EL (cell line): ENCODE measurements at regions not wholly inside any gene's neighbourhood (a gene's known extent, or its start where the extent isn't known, plus 50 kb on each side); places are given as distances from the start of the nearest gene placed in this dataset.
A peak's percentile ranks its signal among the peaks of the same experiment; 100 is the strongest.

Experiments used
- DNase-seq: peaks from one replicate; pipeline ENCODE4 v3.0.0-alpha.2; 2016

GRCh38 chr6:91580635-91581034 lies 993.8 kb upstream of the MAP3K7 start:
- no peak for DNase-seq

- no peak for DNase-seq
Observed at GRCh38 chr6:91575032-91575431, 988.2 kb upstream of the MAP3K7 start.

- no peak for DNase-seq
Observed at GRCh38 chr6:91573826-91574416, 987.0 kb upstream of the MAP3K7 start.

- DNase-seq: no peak
Observed at GRCh38 chr6:91572878-91573277, 986.0 kb upstream of the MAP3K7 start.

GRCh38 chr6:91569071-91569470 lies 982.2 kb upstream of the MAP3K7 start:
- DNase-seq: peak; percentile 4

GRCh38 chr6:91566467-91566866 lies 979.6 kb upstream of the MAP3K7 start:
- peak; percentile 7 for DNase-seq

- DNase-seq: no peak
Observed at GRCh38 chr6:91565207-91565606, 978.3 kb upstream of the MAP3K7 start.

- DNase-seq: peak; percentile 2
Observed at GRCh38 chr6:91562955-91563354, 976.1 kb upstream of the MAP3K7 start.

- DNase-seq: no peak
Observed at GRCh38 chr6:91560409-91560808, 973.5 kb upstream of the MAP3K7 start.

GRCh38 chr6:91540902-91541301 lies 954.0 kb upstream of the MAP3K7 start:
- no peak for DNase-seq

GRCh38 chr6:91539456-91539855 lies 952.6 kb upstream of the MAP3K7 start:
- DNase-seq: no peak

- DNase-seq: no peak
Observed at GRCh38 chr6:91538622-91539021, 951.8 kb upstream of the MAP3K7 start.

GRCh38 chr6:91534614-91535013 lies 947.7 kb upstream of the MAP3K7 start:
- no peak for DNase-seq

GRCh38 chr6:91523511-91523910 lies 936.6 kb upstream of the MAP3K7 start:
- DNase-seq: no peak

GRCh38 chr6:91521999-91522398 lies 935.1 kb upstream of the MAP3K7 start:
- no peak for DNase-seq

- no peak for DNase-seq
Observed at GRCh38 chr6:91509711-91510110, 922.8 kb upstream of the MAP3K7 start.

GRCh38 chr6:91509039-91509438 lies 922.2 kb upstream of the MAP3K7 start:
- no peak for DNase-seq

GRCh38 chr6:91506509-91506908 lies 919.6 kb upstream of the MAP3K7 start:
- no peak for DNase-seq

GRCh38 chr6:91505199-91505598 lies 918.3 kb upstream of the MAP3K7 start:
- no peak for DNase-seq

GRCh38 chr6:91501930-91502329 lies 915.1 kb upstream of the MAP3K7 start:
- DNase-seq: no peak

- no peak for DNase-seq
Observed at GRCh38 chr6:91500689-91501303, 913.9 kb upstream of the MAP3K7 start.

- DNase-seq: no peak
Observed at GRCh38 chr6:91498576-91498975, 911.7 kb upstream of the MAP3K7 start.

GRCh38 chr6:91497770-91498169 lies 910.9 kb upstream of the MAP3K7 start:
- no peak for DNase-seq

GRCh38 chr6:91490671-91491301 lies 903.9 kb upstream of the MAP3K7 start:
- DNase-seq: no peak
